ENCODE measurements at regions not wholly inside any gene's neighbourhood (a gene's known extent, or its start where the extent isn't known, plus 50 kb on each side); places are given as distances from the start of the nearest gene placed in this dataset.
"Not testable (repeated sequence)": the region's sequence is repeated elsewhere in the genome, so short reads cannot be mapped to it uniquely, and the experiment has no call there.

- TF ChIP-seq CTCF (IDR thresholded peaks at IDR 0.05 in 2 of 3, conservative IDR thresholded peaks at IDR 0.05 in 1 of 3; ENCODE audit: borderline replicate concordance in 1 of 3, insufficient read depth in 1 of 3, low read depth in 2 of 3, low read length in 2 of 3); POLR2A (IDR thresholded peaks at IDR 0.05; ENCODE audit: borderline replicate concordance, extremely low read depth, insufficient read depth, insufficient read length); EGR1 (IDR thresholded peaks at IDR 0.05; ENCODE audit: low read depth): not testable (repeated sequence)
These were observed 321.1 kb upstream of the SPATA31A3 start for GRCh38 chr9:67313409-67313808.

All from HCT116 (cell line).